Suprapubic skin (tissue), 4 donors: ENCODE measurements at regions not wholly inside any gene's neighbourhood (a gene's known extent, or its start where the extent isn't known, plus 50 kb on each side); places are given as distances from the start of the nearest gene placed in this dataset.

Experiments used
- CTCF ChIP-seq, 2 donors: fragments of 200-600 bp in 1 of 2; fragments of 450-650 bp in 1 of 2; sonication (generic) in 1 of 2; IDR thresholded peaks; one replicate each; pipeline ENCODE4 v1.5.1; 2016 to 2019; ENCODE audit warnings: antibody characterized with exemption in 2 of 2, mild to moderate bottlenecking in 1 of 2, moderate library complexity in 1 of 2
- EP300 ChIP-seq: sonication (generic); formaldehyde crosslinking; IDR thresholded peaks from one replicate; pipeline ENCODE4 v1.6.1; 2017; ENCODE audit warnings: antibody characterized with exemption
- POLR2A ChIP-seq, 2 donors: fragments of 450-650 bp; IDR thresholded peaks; one replicate each; pipeline ENCODE4 v1.6.1; 2017; ENCODE audit warnings: antibody characterized with exemption in 2 of 2, mild to moderate bottlenecking in 2 of 2, moderate library complexity in 2 of 2
- POLR2AphosphoS5 ChIP-seq, 3 donors: sonication (generic); formaldehyde crosslinking; IDR thresholded peaks; one replicate each; pipeline ENCODE4 v1.6.1; 2017; ENCODE audit warnings: antibody characterized with exemption in 3 of 3

DNA sequence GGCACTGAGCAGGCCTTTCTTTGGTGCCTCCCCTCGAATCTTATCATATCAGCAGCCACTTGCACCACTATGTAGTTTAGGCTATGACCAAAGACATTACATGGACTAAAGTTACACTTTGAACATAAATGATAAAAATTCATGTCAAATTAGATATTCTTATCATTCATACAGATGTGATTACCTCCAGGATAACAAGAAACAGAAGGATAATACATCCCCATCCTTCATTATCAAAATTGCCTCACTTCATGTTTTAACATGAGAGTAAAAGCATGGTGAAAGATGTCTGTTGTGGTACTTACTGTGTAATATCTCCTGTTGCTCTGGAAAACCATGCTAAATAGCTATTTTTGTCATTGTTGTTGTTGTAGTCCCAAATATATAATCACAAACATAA lies 230.8 kb upstream of the RND3 start:
- TF ChIP-seq CTCF (IDR thresholded peaks at IDR 0.05): no peak
- TF ChIP-seq POLR2A (IDR thresholded peaks at IDR 0.05): no peak
- TF ChIP-seq POLR2AphosphoS5 (IDR thresholded peaks at IDR 0.05): no peak
- TF ChIP-seq EP300: no peak
